ENCODE measurements at regions not wholly inside any gene's neighbourhood (a gene's known extent, or its start where the extent isn't known, plus 50 kb on each side); places are given as distances from the start of the nearest gene placed in this dataset.

DNA sequence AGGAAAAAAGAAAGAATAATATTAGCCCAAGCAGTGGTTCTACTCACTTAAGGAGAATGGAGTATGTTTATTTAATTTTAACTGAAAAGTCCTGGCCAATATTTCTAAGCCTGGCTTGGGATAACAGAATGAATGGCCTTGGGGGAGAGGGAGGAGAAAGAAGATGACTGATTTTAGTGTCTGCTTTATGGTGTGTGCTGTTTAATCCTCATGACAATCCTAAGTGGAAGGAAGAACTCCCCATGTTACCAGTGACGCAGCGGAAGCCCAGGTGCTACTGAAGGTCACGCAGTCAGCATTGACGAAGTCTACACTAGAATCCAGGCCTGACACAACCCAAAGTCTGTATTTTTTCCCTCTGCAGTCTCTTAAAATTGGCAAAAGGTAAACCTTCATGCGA is 50.5 kb downstream of the PALM2AKAP2 start:
- peak; percentile 44 for DNase-seq

DNA sequence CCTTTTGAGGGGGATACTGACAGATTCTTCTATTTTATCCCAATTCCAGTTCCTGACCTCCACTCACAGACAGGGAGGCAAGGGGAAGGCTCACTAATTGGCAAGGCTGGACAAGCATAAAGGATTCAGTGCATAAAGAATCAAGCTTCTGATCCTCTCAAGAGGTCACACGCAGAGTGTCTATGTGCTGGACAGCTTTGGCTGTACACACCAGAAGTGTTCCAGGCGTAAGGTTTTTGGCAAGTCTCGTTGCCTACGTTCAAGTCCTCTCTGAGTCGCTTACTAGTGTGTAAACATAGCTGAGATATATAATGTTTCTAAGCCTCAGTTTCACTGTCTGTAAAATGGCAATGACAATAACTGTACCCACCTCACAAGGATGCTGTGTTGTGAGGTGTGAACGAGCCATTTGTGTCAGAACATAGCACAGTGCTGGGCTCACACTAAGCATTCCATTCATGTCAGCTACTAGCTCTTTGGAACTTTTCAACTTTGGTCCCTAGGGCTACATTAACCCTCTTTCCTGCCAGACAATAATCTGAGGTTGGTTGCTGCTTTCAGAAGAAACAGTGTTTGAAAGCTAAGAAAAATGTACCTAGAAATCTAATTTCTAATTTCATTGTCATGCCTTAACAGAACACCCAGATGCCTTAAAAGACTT is 52.1 kb downstream of the PALM2AKAP2 start:
- DNase-seq: peak; percentile 19

DNA sequence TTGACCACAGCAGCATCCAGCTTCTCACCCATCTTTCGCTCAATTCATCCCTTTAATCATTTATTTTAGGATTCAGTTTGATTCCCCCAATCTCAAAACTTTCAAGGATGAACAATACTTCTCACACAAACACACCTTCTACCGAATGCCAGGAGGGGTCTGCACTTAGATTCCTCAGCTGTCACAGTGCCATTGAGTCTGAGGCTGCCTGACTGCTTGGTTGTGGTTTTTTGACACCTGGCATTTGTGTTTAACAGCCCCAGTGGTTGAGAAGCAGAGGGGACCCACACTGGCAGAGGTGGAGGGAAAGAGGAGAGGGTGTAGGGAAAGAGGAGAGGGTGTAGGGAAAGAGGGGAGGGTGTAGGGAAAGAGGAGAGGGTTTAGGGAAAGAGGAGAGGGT is 54.9 kb downstream of the PALM2AKAP2 start:
- DNase-seq: no peak

DNA sequence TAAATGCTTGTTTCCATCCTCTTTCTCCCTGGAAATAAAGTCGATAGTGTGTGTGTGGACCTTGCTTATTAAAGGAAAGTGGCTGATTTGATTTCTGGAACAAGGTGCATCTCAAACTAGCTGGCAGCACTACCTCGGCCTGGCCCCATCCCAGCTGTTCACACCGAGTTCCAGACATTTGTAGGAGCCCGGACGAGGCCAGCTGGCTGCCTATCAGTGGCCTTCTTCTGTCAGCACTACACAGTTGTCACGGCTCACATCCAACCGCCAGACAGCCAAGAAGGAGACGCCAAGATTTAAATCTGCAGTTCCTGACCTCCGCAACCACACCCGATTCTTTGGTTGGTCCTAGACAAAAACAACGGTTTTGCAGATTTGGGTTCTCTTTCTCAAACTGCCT is 63.6 kb downstream of the PALM2AKAP2 start:
- DNase-seq: peak; percentile 23

DNA sequence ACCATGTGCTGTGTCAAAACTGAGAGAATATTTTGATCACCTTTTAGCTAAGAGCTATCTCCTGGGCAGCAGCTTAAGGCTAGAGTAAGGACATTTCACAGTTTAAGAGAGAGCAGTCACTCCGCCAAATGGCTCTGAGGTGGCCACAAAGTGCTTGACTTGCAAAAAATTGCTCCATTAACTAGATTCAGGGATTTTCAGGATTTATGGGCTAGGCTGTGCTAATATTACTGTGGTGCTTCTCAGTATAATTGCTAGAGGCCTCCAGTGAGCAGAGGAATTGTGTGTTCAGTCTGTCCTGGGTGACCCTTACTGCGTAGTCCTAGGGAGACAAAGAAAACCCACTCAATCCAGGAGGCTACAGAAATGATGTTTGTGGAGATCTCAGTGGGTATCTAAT is 65.2 kb downstream of the PALM2AKAP2 start:
- DNase-seq: no peak

DNA sequence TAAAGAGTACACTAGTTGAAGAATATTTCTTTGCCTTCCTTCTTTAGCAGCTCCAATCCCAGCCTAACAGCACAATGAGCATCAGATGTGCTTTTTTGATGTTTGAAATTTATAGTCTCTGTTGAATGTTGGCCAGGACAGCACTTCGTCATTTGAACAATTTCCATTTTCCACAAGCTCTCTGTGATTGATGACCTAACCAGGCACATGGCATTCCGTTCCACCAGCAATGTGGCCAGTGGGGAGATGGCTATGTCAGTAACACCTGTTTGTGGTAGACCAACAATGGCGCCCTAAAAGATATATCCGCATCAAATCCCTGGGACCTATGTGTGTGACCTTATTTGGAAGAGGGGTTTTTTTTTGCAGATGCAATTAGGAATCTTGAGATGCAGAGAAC is 66.8 kb downstream of the PALM2AKAP2 start:
- no peak for DNase-seq

DNA sequence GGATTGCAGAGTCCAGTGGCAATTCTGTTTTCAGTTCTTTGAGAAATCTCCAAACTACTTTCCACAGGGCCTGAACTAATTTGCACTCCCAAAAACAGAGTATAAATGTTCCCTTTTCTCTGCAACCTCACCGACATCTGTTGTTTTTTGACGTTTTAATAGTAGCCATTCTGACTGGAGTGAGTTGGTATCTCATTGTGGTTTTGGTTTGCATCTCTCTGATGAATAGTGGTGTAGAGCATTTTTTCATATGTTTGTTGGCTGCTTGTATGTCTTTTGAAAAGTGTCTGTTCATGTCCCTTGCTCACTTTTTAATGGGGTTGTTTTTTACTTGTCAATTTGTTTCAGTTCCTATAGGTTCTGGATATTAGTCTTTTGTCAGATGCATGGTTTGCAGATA is 72.6 kb downstream of the PALM2AKAP2 start:
- DNase-seq: no peak

DNA sequence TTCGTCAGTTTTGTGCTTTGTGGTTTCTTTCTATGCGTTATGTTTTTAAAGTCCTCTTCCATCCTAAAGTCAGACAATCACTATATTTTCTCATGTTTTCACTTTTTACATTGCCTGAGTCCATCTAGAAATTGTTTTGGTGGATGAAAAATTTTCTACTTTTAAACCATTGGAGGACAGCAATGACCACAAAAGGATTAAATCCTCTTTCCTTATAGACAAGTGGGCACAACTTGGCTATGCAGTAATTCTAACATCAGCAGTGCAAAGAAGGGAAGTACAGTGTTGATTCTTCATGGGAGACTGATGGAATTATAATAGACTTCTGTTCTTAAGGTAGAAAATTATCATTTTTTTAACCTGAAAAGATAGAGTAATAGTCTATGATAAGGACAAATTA is 75.5 kb downstream of the PALM2AKAP2 start:
- DNase-seq: no peak

DNA sequence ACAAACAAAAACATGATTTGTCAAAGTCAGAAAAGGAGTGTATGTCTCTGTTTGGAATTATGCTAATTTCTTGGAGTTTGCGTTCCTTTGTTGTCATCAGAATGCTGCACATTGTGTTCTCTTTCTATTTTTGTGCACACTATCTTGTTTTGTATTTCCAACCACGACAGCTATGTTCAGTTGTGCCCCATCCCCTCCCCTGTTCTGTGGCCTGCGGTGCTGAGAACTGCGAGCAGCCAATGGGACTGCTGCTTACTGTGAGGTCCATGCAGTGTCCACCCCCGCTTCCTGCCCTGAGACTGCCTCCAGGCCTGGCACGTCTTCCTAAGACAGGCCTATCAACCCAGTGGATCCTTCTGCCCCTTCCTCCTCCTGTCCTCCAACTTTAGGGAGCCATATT is 76.8 kb downstream of the PALM2AKAP2 start:
- peak; percentile 28 for DNase-seq

DNA sequence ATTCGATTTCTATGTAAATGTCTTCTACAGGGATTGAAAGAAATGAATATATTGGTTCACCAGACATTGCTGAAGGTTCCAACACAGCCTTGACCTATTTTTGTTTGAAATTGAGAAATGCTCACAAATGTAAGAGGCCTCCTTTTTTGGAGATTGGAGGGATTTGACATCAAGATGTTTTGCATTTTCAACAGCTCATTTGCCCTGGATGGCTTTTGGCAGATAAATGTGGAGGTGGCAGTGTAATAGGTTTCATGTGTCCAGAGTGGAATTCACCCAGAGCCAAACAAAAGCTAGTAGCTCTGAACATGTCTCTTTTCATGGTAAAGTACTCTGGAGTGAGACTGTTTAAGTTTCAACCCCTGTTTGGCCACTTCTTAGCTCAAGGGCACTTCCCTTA is 77.3 kb downstream of the PALM2AKAP2 start:
- no peak for DNase-seq

DNA sequence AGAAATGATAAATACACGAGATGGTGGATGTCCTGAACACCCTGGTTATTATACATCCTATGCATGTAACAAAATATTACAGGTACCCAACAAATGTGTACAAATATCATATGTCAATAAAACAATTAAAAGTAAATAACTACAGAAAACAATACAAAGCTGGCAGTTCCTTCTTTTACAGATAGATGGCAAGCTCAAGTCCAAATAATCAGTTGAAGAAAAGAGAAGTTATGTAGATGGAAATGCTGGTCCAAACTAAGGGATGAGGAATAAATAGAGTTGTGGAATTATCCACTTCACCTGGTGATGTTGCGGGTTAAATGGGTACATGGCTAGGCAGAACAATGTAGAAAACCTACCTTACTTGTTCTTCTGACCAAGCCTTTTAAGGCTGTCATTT is 79.4 kb downstream of the PALM2AKAP2 start:
- DNase-seq: no peak

DNA sequence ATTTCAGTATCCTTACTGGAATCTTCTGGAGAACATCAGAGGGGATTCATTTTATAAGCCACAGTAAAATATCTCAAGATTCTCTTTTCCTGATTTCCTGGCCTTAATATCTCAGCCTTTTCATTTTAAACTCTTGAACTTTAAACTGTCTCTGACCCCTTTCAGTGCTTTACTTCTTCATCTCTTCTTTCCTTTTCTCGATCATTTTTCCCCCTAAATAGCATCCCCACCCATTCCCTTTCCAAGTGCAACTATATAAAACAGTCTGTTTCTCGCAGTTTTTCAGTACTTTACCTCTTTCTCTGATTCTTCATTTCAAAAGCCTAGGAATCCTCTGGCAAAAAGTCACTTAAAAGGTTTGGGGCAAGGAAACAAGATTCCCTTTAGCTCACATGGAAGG is 80.5 kb downstream of the PALM2AKAP2 start:
- no peak for DNase-seq

DNA sequence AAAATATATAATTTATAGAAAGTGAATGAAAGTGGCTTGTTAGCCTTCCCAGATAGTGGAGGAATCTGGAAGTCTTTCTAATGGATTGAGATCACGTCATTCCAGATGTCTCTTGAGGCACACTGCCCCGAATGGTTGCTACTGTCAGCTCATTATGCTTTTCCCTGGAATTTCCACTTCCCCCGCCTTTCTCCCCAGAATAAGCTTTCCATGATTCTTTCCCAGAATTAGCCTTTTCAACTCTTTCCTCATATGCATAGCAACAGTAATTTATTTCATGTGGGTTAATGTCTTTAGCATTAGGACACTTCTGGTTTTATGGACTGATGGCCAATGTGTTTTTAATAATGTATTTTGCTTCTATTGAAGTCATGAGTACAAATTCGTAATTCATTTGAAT is 81.5 kb downstream of the PALM2AKAP2 start:
- no peak for DNase-seq

DNA sequence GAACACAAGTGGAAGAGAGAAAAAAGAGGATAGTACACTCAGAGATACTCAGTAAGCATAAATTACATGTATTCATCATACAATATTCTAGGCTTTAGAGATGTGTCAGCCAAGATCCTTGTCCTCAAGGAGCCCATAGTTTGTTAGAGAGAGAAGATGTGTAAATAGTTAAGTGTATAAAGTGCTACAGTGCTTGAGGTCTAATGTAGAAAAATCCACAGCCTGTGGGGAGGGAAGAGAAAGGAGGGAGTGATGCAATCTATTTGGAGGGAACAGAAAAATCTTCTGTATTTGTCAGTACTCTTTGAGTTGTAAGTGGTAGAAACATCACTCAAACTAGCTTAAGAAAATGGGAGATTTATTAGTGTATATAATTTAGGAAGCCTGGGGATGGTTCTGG is 81.9 kb downstream of the PALM2AKAP2 start:
- no peak for DNase-seq

DNA sequence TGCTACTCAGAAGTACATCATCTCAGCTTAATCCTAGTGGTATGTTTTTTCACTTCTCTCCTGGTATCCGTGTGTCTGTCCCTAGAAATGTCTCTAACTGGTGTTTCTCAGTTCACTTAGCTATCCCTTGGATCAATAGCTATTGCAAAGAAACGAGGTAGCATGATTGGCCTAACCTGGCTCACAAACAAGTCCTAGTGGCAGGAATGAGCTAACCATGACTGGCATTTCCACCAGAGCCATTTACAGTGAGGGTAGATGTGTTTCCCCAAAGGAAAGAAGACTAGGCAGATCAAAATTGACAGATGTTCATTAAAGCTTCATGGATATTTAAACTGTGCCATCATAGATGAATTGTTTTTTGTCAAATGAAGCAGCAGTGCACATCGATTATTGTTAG is 82.5 kb downstream of the PALM2AKAP2 start:
- DNase-seq: no peak

DNA sequence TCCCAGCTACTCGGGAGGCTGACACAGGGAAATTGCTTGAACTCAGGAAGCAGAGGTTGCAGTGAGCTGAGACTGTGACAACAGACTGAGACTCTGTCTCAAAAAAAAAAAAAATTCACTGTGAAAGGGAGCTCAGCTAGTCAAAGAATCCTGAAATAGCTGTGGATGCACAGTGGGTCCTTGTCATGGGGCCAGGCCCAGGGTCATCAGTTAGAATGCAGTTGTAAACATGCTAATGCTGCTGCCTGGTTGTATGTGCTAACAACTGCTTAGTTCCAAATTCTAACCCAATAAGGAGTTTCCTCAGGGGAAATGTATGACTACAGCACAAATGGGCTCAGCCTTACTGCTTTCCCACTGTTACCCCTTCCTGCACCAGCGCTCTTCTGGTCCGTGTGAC is 84.0 kb downstream of the PALM2AKAP2 start:
- no peak for DNase-seq

DNA sequence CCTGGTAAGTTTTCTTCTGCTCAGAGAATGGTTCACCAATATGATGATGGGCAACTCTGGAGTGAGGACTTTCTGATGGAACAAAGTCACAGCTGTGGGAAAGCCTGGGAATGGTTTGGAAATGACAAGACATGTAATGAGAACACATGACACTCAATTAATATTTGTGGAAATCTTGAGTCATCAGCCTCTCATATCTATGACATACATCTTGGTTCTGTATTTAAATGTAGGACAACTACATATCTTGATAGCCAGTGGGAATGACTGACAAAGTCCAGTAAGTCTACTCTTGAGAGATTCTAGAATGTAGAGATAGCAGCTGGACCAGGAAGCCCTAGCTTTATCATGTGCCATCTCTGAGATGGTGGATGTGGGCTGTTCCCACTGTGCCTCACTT is 85.5 kb downstream of the PALM2AKAP2 start:
- no peak for DNase-seq

DNA sequence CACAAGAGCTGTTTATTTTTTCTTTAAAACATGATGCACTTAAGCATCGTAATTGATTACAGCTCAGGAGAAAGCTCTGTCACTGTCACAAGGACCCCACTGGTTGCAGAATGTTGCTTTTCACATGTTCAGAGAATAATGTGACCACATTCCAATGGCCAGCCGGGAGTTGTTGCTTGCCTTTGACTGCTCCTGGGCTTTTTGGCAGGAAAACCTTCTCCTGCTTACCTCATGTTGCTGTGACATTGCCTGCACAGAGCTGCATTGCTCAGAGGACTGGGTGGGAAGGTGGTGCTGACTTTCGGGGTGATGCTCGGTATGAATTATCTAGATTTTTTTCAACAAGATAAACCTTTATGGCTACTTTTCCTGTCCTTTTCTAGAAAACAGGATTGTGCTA is 88.2 kb downstream of the PALM2AKAP2 start:
- no peak for DNase-seq

DNA sequence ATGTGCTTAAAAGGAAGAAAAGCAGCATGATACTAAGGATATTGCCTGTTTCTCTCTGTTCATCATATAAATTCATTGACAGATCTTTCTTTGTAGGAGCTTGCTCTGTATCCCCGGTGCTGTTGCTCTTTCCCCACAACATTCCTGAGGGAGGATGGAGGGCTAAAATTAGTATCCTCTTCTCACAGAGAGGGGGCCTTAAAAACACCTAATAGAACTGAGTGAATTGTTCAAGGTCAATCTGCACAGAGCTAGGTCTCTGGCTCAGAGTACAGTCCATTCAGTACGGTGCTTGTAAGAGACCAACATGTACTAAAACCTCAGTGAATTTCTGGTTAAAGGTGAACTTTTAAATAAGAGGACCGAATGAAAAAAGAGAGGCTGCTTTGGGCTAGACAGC is 88.7 kb downstream of the PALM2AKAP2 start:
- no peak for DNase-seq

DNA sequence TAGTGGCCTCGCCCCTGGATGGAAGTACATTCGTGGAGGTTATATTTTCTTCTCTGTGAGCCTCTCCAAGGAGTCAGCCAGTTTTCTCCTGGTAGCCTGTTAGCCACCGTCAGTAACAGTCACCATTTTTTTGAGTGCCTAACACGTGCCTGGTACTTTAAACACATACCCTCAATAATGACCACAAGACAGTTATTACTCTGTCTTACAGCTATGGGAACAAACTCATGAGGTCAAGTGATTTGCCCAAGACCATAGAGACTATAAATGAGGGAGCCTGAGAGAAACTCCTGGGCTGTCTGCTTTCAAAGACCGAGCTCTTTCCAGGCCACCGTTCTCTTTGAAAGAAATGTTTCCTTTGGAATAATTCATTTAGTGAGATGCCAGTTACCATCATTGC is 90.4 kb downstream of the PALM2AKAP2 start:
- no peak for DNase-seq

DNA sequence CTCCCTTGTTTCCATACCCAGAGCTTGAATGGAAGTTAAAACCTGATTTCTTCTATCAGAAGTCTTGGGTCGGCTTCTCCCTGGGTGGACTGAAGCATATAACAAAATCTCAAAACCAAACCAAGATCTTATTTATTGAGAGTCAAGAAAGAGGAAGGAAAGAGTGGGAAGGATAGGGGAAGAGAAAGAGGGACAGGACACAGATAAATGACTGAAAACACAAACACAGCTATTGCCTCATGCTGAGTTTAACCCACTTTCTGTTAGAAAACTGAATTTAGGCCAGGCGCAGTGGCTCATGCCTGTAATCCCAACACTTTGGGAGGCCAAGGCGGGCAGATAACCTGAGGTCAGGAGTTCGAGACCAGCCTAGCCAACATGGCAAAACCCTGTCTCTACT is 92.9 kb downstream of the PALM2AKAP2 start:
- no peak for DNase-seq

DNA sequence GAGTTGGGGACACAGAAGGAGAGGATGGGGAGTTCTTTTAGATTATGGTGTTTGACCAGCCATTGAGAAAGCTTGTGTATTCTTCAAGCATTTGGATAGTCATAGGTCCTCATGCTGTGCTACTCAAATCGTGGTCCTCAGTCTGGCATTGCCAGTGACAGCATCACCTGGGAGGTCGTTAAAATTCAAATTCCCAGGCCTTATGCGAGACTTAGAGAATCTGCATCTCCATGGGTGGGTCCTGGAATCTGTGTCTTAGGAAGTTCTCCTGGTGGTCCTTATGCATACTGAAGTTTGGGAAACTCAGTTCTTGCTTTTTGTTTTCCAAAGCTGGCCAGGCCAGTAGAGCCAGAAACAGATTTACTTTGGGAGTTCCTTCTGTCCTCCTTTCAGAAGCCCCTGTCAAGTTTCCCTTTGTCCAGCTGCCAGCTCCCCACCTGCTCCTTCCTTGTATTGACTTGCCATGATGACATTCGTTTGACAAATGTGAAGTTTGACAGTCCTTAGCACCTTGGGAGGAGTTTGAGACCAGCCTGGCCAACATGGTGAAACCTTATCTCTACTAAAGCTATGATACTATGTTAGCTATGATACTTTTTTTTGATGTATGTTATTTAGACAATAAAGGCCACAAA is 95.6 kb downstream of the PALM2AKAP2 start:
- DNase-seq: no peak

DNA sequence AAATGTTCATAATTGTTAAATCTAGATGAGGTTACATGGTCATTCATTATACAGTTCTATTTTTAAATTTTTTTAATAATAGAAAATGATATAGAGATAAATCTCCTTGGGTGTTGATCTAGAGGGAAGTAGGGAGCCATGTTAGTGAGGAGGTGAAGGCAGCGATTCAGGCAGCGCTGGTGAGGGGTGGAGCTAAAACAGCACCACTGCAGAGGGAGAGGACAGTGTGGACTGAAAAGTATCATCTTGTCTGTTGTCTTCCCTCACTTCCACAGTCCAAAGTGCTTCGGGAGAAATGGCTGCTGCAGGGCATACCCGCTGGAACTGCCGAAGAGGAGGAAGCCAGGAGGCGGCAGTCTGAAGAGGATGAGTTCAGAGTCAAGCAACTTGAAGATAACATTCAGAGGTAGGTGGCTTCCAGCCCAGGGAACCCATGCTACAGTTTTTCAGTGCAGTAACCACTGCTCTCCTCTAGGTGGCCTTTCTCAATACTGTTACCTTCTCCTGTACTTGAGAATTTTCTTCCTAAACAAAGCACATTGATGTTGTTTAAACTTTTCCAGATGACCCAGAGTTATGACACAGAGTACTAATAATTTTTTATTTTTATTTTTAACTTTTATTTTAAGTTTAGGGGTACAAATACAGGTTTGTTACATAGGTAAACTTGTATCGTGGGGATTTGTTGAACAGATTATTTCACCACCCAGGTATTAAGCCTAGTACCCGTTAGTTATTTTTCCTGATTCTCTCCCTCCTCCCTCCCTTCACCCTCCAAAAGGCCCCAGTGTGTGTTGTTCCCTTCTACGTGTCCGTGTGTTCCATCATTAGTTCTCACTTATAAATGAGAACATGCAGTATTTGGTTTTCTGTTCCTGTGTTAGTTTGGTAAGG is 100.5 kb downstream of the PALM2AKAP2 start:
- peak; percentile 48 for DNase-seq

DNA sequence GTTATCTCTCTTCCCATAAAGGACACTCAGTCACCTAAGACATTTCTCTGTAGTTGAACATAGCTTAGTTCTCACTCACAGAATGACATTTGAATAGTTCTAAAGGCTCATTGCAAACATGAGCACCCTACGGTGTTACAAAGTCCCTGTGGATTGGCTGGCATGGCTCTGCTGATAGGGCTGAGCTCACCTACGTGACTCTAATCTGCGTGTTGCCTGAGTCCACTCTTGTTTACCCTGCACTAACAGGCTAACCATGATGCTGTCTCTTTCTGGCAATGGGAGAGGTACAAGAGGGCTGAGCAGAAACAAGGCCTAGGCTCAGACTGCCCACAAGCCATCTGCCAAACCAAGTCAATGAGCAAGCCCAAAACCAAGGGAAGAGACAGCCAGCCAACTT is 103.6 kb downstream of the PALM2AKAP2 start:
- DNase-seq: no peak
